GM18520 (cell line): ENCODE measurements at regions not wholly inside any gene's neighbourhood (a gene's known extent, or its start where the extent isn't known, plus 50 kb on each side); places are given as distances from the start of the nearest gene placed in this dataset.

Experiments
- ATAC-seq: cut with Tn5 transposase; IDR thresholded peaks from one replicate; pipeline ENCODE4 v1.9.1; 2021; ENCODE audit not compliant: unreplicated experiment

GRCh38 chr16:86181526-86181925, 282.6 kb downstream of the IRF8 start:
- ATAC-seq: no peak

GRCh38 chr16:86184185-86184584, 285.2 kb downstream of the IRF8 start:
- no peak for ATAC-seq

GRCh38 chr16:86185089-86185488, 286.1 kb downstream of the IRF8 start:
- ATAC-seq: no peak

GRCh38 chr16:86186313-86186712, 287.4 kb downstream of the IRF8 start:
- ATAC-seq: no peak

- no peak for ATAC-seq
Observed at GRCh38 chr16:86189934-86190333, 291.0 kb downstream of the IRF8 start.

- ATAC-seq: no peak
Observed at GRCh38 chr16:86191663-86192062, 292.7 kb downstream of the IRF8 start.

GRCh38 chr16:86193528-86194193, 294.7 kb downstream of the IRF8 start:
- no peak for ATAC-seq

- no peak for ATAC-seq
Observed at GRCh38 chr16:86195863-86196630, 297.1 kb downstream of the IRF8 start.

- ATAC-seq: no peak
Observed at GRCh38 chr16:86196687-86197391, 297.9 kb downstream of the IRF8 start.

GRCh38 chr16:86198206-86199118, 299.5 kb downstream of the IRF8 start:
- ATAC-seq: no peak

- no peak for ATAC-seq
Observed at GRCh38 chr16:86199182-86199581, 300.2 kb downstream of the IRF8 start.

- ATAC-seq: no peak
Observed at GRCh38 chr16:86199871-86200695, 301.1 kb downstream of the IRF8 start.

- ATAC-seq: no peak
Observed at GRCh38 chr16:86200722-86201121, 301.8 kb downstream of the IRF8 start.

GRCh38 chr16:86201746-86202145, 302.8 kb downstream of the IRF8 start:
- no peak for ATAC-seq

GRCh38 chr16:86202267-86202666, 303.3 kb downstream of the IRF8 start:
- ATAC-seq: no peak

- no peak for ATAC-seq
Observed at GRCh38 chr16:86202760-86203426, 303.9 kb downstream of the IRF8 start.

- ATAC-seq: no peak
Observed at GRCh38 chr16:86203557-86204275, 304.8 kb downstream of the IRF8 start.

- no peak for ATAC-seq
Observed at GRCh38 chr16:86205521-86206245, 304.6 kb upstream of the FOXF1 start.
